HG03565 (cell line): ENCODE measurements at regions not wholly inside any gene's neighbourhood (a gene's known extent, or its start where the extent isn't known, plus 50 kb on each side); places are given as distances from the start of the nearest gene placed in this dataset.

Experiments used
- ATAC-seq: cut with Tn5 transposase; IDR thresholded peaks from one replicate; pipeline ENCODE4 v1.9.1; 2021; ENCODE audit warnings: mild to moderate bottlenecking, moderate library complexity; ENCODE audit not compliant: unreplicated experiment

GRCh38 chr5:164181604-164182003, 676.2 kb downstream of the MAT2B start:
- no peak for ATAC-seq

- no peak for ATAC-seq
These were observed 678.7 kb downstream of the MAT2B start for GRCh38 chr5:164184158-164184557.

GRCh38 chr5:164185000-164185399, 679.6 kb downstream of the MAT2B start:
- no peak for ATAC-seq

DNA sequence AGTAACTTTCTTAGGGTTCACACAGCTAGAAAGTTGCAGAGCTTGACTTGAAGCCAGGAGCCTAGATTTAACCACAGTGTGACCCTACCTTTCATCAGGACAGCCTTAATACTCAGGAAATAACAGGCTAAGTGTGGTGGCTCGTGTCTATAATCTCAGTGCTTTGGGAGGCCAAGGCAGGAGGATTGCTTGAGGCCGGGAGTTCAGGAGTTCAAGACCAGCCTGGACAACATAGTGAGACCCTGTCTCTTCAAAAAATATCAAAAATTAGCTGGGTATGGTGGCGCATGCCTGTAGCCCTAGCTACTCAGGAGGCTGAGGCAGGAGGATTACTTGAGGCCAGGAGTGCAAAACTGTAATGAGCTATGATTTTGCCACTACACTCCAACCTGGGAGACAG, 681.1 kb downstream of the MAT2B start:
- no peak for ATAC-seq

DNA sequence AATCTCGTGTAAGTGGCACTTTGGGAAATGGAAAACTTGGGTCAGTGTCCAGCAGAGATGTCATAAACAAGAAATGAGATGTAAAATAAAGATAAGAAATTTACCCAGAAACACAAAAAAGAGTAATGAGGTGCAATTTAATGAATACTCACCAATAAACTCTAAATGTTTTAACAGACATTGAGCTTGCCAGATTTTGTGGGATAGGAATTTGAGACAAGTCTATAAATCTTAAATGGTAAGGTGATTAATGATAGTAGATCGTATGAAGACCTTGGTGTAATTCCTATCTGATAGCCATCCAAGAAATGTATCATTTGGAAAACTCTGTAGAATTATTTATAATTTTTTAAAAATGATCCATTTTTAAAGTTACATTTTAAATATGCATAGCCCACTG, 682.4 kb downstream of the MAT2B start:
- no peak for ATAC-seq

DNA sequence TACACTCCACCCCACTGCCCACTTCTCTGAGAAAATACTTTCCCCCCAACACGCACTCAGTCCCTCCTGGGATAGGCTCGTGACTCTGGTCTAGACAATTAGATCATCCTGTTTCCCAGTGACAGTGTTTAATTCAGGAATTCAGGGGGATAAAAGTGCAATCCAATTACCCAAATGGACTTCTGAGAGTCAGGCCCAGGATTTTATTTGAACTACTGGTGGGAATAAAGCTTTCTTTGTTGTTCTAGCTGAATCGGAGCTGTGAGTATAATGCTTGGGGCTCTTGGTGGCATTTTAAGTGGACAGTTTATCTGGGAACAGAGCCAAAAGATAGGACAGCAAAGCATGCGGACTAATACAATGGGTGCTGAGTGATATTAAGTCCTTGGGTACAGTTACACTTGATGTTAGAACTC, 683.3 kb downstream of the MAT2B start:
- ATAC-seq, result no peak

GRCh38 chr5:164191240-164191639, 685.8 kb downstream of the MAT2B start:
- ATAC-seq, result no peak

- no peak for ATAC-seq
These were observed 696.9 kb downstream of the MAT2B start for GRCh38 chr5:164202338-164202737.

DNA sequence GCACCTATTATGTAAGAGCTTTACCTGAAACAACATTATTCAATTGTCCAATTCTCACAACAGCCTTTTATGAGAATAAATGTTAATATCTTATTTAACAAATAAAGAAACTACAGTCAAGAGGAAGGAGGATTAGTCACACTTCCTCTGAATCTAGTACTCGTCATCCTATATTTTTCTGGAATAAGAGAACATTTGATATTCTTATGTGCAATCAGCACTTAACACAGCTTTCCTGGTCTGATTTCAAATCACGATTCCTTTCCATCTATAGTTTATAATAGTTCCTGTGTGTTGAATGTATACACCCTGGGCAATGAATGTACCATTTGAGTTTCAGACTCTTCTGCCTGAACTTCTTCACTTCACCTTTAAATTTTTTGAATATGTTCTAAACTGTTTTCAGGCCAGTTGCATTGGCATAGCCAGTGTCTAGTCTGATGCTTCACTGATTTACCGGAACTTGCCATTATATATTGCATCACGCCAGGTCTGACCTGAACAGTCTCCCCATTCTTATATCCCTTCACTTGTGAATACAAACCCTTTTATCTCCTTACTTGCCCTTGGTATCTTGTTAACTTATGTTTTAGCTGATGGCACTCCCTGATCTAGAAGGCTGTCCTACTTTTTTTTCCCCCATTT, 698.3 kb downstream of the MAT2B start:
- ATAC-seq, result no peak

GRCh38 chr5:164204338-164204946, 699.0 kb downstream of the MAT2B start:
- no peak for ATAC-seq

- ATAC-seq, result no peak
These were observed 700.8 kb downstream of the MAT2B start for GRCh38 chr5:164206196-164206595.

DNA sequence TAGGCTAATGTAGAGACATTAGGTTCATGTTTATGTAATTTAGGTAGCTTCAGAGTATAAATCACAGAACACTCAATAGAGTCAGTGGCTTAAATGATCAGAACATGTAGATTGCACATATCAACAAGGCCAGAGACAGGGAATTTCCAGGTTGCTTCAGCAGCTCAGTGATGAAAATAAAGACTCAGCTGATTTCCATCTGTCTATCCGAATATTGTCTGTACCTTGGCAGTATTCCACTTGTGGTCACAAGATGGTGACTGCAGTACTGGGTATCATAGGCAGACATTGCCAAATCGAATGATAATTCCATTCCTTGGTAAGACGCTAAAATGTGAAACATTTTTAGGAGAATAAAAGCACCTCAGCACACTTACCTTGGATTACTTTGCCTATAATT, 702.2 kb downstream of the MAT2B start:
- no peak for ATAC-seq

GRCh38 chr5:164210491-164210890, 705.1 kb downstream of the MAT2B start:
- no peak for ATAC-seq

GRCh38 chr5:164214698-164215097, 709.3 kb downstream of the MAT2B start:
- ATAC-seq, result no peak

DNA sequence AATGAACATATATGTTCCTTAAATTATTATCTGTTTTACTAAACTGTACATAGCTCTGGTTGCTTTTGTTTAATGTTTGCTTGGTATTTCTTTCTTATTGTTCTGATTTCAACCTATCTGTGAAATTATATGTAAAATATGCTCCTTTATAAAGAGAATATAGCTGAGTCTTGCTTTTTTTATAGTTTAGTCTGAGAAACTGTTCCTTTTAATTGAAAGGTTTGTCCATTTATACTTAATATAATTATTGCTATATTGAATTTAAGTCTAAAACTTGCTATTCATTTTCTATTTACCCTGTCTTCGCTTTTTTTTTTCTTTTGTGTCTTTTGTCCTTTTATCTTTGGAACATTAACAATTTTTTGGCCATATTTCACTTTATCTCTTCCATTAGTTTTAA, 712.0 kb downstream of the MAT2B start:
- no peak for ATAC-seq

DNA sequence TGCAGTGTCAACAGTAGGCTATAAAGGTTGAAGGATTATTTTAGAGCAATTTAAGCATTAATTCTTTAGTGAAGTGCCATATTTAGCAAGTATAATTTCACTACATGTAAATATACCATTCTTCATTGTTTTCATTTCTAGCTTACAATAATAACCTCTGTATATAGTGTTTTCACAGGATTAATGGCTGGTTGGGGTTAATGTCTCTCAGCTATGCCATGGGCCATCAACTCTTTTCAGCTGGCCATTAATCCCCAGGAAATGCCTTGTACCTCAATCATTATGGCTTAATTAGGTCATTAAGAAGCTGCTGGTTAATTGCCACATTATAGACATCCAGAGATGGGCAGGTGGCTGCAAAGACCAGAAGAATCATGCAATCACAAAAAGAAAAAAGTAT, 715.1 kb downstream of the MAT2B start:
- ATAC-seq, result no peak

- no peak for ATAC-seq
These were observed 718.8 kb downstream of the MAT2B start for GRCh38 chr5:164224236-164224635.

DNA sequence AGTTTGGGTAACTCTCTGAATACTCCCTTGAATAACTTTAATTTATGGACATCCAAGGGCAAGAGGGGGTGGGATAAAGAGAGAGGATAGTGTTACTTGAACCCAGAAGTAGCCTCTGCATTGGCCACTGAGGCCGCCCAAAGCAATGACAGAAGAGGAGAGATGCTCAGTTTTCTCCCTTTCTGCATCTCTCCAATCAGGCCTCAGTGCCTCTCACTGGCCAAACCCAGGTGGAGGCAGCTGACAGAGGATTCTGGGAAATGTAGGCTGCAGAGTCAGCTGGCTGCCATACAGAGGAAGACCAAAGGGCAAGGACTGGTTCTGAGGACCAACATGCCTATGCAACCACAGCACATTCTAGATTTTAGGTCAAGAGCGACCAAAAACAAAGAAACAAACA, 719.4 kb downstream of the MAT2B start:
- ATAC-seq, result no peak

- no peak for ATAC-seq
These were observed 724.9 kb downstream of the MAT2B start for GRCh38 chr5:164230341-164230740.

DNA sequence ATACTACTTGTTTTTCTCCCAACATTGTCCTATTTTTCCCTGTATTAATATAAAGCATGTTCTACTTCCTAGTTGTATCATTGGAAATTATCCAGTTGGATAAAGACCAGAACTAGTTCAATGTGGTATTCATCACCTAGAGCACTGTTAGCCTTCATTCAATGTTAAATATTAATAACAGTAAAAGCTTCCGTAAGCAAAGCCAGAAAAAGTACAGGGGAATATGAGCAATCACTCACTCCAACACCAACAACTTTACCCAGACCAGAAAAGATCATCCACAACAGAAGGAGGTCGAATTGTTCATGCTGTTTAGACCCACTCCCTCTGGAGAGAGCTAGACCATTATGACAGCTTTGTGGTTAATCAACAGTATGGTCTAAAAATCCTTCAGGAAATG, 728.4 kb downstream of the MAT2B start:
- ATAC-seq, result no peak

DNA sequence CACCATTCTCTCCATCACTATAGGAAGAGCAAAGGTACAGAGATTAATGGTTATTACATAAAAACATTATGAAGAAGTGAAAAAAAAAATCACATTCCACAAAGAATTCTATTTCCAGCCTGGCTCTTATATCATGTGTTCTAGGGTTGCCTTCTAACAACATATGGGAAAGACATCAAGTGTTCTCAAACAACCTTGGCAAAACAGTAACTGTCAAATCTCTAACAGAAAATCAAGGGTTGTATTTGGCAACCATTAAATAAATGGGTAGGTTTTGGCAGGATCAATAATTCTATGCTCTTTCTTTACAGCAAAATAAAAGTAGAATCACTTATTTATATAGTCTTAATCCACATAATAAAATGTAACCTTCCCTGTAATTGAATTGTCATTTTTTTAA, 728.9 kb downstream of the MAT2B start:
- no peak for ATAC-seq

DNA sequence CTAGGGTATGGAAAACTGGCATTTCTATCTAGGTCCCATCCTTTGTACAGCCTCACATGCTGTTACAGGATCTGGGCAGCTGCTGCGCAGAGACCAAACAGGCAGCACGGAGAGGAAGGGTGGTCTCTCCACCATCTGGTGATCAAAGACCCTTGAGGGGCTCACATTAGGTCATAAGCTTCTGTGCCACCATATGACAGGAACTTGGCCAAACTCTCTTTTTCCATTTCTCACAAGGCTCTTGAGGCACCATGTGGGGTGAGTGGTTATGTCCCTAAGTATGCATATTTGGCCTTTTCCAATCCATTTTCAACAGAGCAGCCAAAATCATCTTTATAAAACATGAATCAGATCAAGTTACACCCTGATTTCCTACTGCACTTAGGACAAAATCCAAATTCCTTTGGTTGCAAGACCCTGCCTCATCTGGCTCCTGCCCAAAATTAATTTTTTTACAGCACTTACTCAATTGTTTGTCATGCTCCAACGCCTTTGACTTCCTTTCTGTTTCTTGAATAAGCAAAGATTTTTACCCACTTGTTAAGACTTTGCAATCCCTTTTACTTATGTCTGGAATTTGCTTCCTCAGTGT, 730.0 kb downstream of the MAT2B start:
- ATAC-seq, result no peak

GRCh38 chr5:164237486-164237885, 732.1 kb downstream of the MAT2B start:
- no peak for ATAC-seq
